GM19468 (cell line): ENCODE measurements at regions not wholly inside any gene's neighbourhood (a gene's known extent, or its start where the extent isn't known, plus 50 kb on each side); places are given as distances from the start of the nearest gene placed in this dataset.
"Not testable (repeated sequence)": the region's sequence is repeated elsewhere in the genome, so short reads cannot be mapped to it uniquely, and the experiment has no call there.

Experiments used
- ATAC-seq: cut with Tn5 transposase; IDR thresholded peaks from one replicate; pipeline ENCODE4 v1.9.1; 2021; ENCODE audit warnings: mild to moderate bottlenecking, moderate library complexity, moderate number of reproducible peaks; ENCODE audit not compliant: unreplicated experiment; ENCODE audit errors: extremely low read depth

GRCh38 chr1:224841803-224842202 is 87.7 kb upstream of the DNAH14 start:
- not testable (repeated sequence) for ATAC-seq

GRCh38 chr1:224846119-224846907 is 83.2 kb upstream of the DNAH14 start:
- ATAC-seq = no peak

GRCh38 chr1:224850446-224850845 is 79.0 kb upstream of the DNAH14 start:
- ATAC-seq = no peak

- no peak for ATAC-seq
Measured at GRCh38 chr1:224851210-224851847, 78.1 kb upstream of the DNAH14 start.

GRCh38 chr1:224851848-224852261 is 77.6 kb upstream of the DNAH14 start:
- ATAC-seq = no peak

- ATAC-seq = no peak
Measured at GRCh38 chr1:224852901-224853568, 76.4 kb upstream of the DNAH14 start.

- no peak for ATAC-seq
Measured at GRCh38 chr1:224856973-224857372, 72.5 kb upstream of the DNAH14 start.

- no peak for ATAC-seq
Measured at GRCh38 chr1:224859651-224860050, 69.8 kb upstream of the DNAH14 start.

- ATAC-seq = no peak
Measured at GRCh38 chr1:224860488-224861338, 68.8 kb upstream of the DNAH14 start.

GRCh38 chr1:224861339-224861716 is 68.1 kb upstream of the DNAH14 start:
- no peak for ATAC-seq

GRCh38 chr1:224863486-224863885 is 66.0 kb upstream of the DNAH14 start:
- ATAC-seq = no peak

GRCh38 chr1:224864006-224864405 is 65.5 kb upstream of the DNAH14 start:
- no peak for ATAC-seq

- no peak for ATAC-seq
Measured at GRCh38 chr1:224865510-224865909, 64.0 kb upstream of the DNAH14 start.

- ATAC-seq = no peak
Measured at GRCh38 chr1:224866940-224867339, 62.5 kb upstream of the DNAH14 start.

GRCh38 chr1:224867715-224868114 is 61.8 kb upstream of the DNAH14 start:
- no peak for ATAC-seq

GRCh38 chr1:224872832-224873433 is 56.5 kb upstream of the DNAH14 start:
- ATAC-seq = no peak

- no peak for ATAC-seq
Measured at GRCh38 chr1:224873434-224874369, 55.8 kb upstream of the DNAH14 start.

GRCh38 chr1:224874775-224875174 is 54.7 kb upstream of the DNAH14 start:
- ATAC-seq = no peak
